CD4-positive, alpha-beta T cell (primary cell): ENCODE measurements at regions not wholly inside any gene's neighbourhood (a gene's known extent, or its start where the extent isn't known, plus 50 kb on each side); places are given as distances from the start of the nearest gene placed in this dataset.

Source experiments
- ATAC-seq: fragments of 200-7000 bp; cut with Tn5 transposase; one replicate; pipeline ENCODE4 v1.10.0; 2022; ENCODE audit warnings: mild to moderate bottlenecking; ENCODE audit not compliant: poor library complexity
- CTCF ChIA-PET: fragments of 350-600 bp; sonication (Branson Sonifier 250); formaldehyde crosslinking; loops from one replicate; lab custom pipeline; 2021; ENCODE audit warnings: antibody characterized with exemption, inconsistent platforms; lab: Charles Lee
- POLR2A ChIA-PET: fragments of 350-600 bp; sonication (Branson Sonifier 250); formaldehyde crosslinking; loops from one replicate; lab custom pipeline; 2021; ENCODE audit warnings: antibody characterized with exemption, inconsistent platforms; lab: Charles Lee
- DNase-seq, 14 experiments: peaks; one replicate each; pipeline ENCODE4 v3.0.0-alpha.2; 2013 to 2020; ENCODE audit warnings: mixed read lengths in 2 of 14
- H3K27ac ChIP-seq, 2 donors: one replicate each; pipeline versions ENCODE4 v1.5.1 to v1.7.0; 2013; ENCODE audit warnings: low read length in 2 of 2, low read depth in 1 of 2, mild to moderate bottlenecking in 1 of 2
- H3K27me3 ChIP-seq, 2 experiments: 1 replicate in 1 of 2; 2 replicates in 1 of 2; pipeline versions ENCODE4 v1.6.1 to v1.7.0; 2013; ENCODE audit warnings: low read length in 2 of 2, control low read depth in 1 of 2, mild to moderate bottlenecking in 1 of 2, moderate library complexity in 1 of 2; ENCODE audit not compliant: insufficient read depth in 2 of 2, control insufficient read depth in 1 of 2
- H3K36me3 ChIP-seq: one replicate; pipeline ENCODE4 v1.6.1; 2013; ENCODE audit warnings: low read length, control low read depth; ENCODE audit not compliant: insufficient read depth
- H3K4me1 ChIP-seq: one replicate; pipeline ENCODE4 v1.6.1; 2013; ENCODE audit warnings: low read length, control low read depth; ENCODE audit not compliant: insufficient read depth
- H3K4me3 ChIP-seq: one replicate; pipeline ENCODE4 v1.5.1; 2013; ENCODE audit warnings: mild to moderate bottlenecking, low read length, moderate library complexity
- H3K9me3 ChIP-seq, 2 experiments: 1 replicate in 1 of 2; 2 replicates in 1 of 2; pipeline versions ENCODE4 v1.6.1 to v1.7.0; 2013; ENCODE audit warnings: low read length in 2 of 2, mild to moderate bottlenecking in 2 of 2, control low read depth in 1 of 2, moderate library complexity in 1 of 2; ENCODE audit not compliant: control insufficient read depth in 1 of 2, insufficient read depth in 1 of 2
- H3K27ac Mint-ChIP-seq: one replicate; pipeline ENCODE4 v1.8.0; 2020; ENCODE audit warnings: mixed read lengths
- H3K27me3 Mint-ChIP-seq: one replicate; pipeline ENCODE4 v1.8.0; 2021; ENCODE audit warnings: mixed read lengths
- H3K36me3 Mint-ChIP-seq: one replicate; pipeline ENCODE4 v1.8.0; 2021; ENCODE audit warnings: low read depth, mixed read lengths
- H3K4me1 Mint-ChIP-seq: one replicate; pipeline ENCODE4 v1.8.0; 2021; ENCODE audit warnings: low read depth, mixed read lengths
- H3K4me3 Mint-ChIP-seq: one replicate; pipeline ENCODE4 v1.8.0; 2020; ENCODE audit warnings: mild to moderate bottlenecking, mixed read lengths
- H3K9me3 Mint-ChIP-seq: one replicate; pipeline ENCODE4 v1.8.0; 2020; ENCODE audit warnings: mixed read lengths
- CTCF ChIP-seq: fragments of 200-600 bp; IDR thresholded peaks from one replicate; pipeline ENCODE4 v1.8.0; 2022; ENCODE audit warnings: antibody characterized with exemption, mild to moderate bottlenecking
- intact Hi-C, 2 experiments: fragments of 100-400 bp; cut with DNase I in 1 of 2; cut with micrococcal nuclease in 1 of 2; formaldehyde crosslinking; loops; one replicate each; pipeline versions ENCODE4 v1.15.1 to v1.9.0; 2023 to 2025; cut with DNase I, micrococcal nuclease

- Mint-ChIP-seq H3K9me3 (no peaks in the 10 kb centered on the region), H3K27me3 (no peaks in the 10 kb centered on the region), H3K36me3 (no peaks in the 10 kb centered on the region), H3K27ac (no peak overlapping the region), H3K4me3 (no peak overlapping the region), H3K4me1 (peaks cover 3% of the 10 kb centered on the region)
- intact Hi-C loops: no loop called here
- Histone ChIP-seq H3K36me3 (no peaks in the 10 kb centered on the region), H3K4me1 (no peaks in the 10 kb centered on the region), H3K4me3 (no peak overlapping the region), H3K9me3 (no peaks in the 10 kb centered on the region), H3K27me3 (no peaks in the 10 kb centered on the region), H3K27ac (no peak overlapping the region)
- no peak for TF ChIP-seq CTCF
- ChIA-PET CTCF (no interaction called here), POLR2A (no interaction called here)
- ATAC-seq: no peak
- no peak for DNase-seq
Measured at GRCh38 chr13:84097148-84097547, 214.9 kb upstream of the SLITRK1 start.

GRCh38 chr13:84096216-84096615 is 213.9 kb upstream of the SLITRK1 start:
- H3K9me3 Mint-ChIP-seq: no peaks in the 10 kb centered on the region
- H3K4me3 Mint-ChIP-seq: no peak overlapping the region
- no peak overlapping the region for H3K4me3 ChIP-seq
- ATAC-seq: no peak
- H3K27ac Mint-ChIP-seq: no peak overlapping the region
- intact Hi-C loops: no loop called here
- H3K4me1 ChIP-seq: no peaks in the 10 kb centered on the region
- no peak overlapping the region for H3K27ac ChIP-seq
- no peaks in the 10 kb centered on the region for H3K36me3 ChIP-seq
- CTCF ChIA-PET: interaction anchor here (1.3 kb wide), 1 partner anchor 9 kb away, joined by 3 read pairs; no protein-coding TSS in a partner anchor
- H3K27me3 Mint-ChIP-seq: no peaks in the 10 kb centered on the region
- no peaks in the 10 kb centered on the region for H3K36me3 Mint-ChIP-seq
- H3K27me3 ChIP-seq: no peaks in the 10 kb centered on the region
- TF ChIP-seq CTCF: no peak
- peaks cover 3% of the 10 kb centered on the region for H3K4me1 Mint-ChIP-seq
- H3K9me3 ChIP-seq: no peaks in the 10 kb centered on the region
- DNase-seq: no peak
- POLR2A ChIA-PET: no interaction called here

- no peaks in the 10 kb centered on the region for H3K27me3 Mint-ChIP-seq
- POLR2A ChIA-PET: no interaction called here
- peaks cover 4 to 16% of the 10 kb centered on the region in 2 experiments for H3K9me3 ChIP-seq
- DNase-seq (no peak), ATAC-seq (no peak)
- intact Hi-C loops: no loop called here
- H3K27me3 ChIP-seq: no peaks in the 10 kb centered on the region
- no peaks in the 10 kb centered on the region for H3K36me3 Mint-ChIP-seq
- no peaks in the 10 kb centered on the region for H3K9me3 Mint-ChIP-seq
- no peak overlapping the region for H3K27ac Mint-ChIP-seq
- no peak overlapping the region for H3K4me3 Mint-ChIP-seq
- no peak for TF ChIP-seq CTCF
- CTCF ChIA-PET: no interaction called here
- no peaks in the 10 kb centered on the region for H3K4me1 Mint-ChIP-seq
- H3K4me1 ChIP-seq: no peaks in the 10 kb centered on the region
- H3K4me3 ChIP-seq: no peak overlapping the region
- H3K27ac ChIP-seq: no peak overlapping the region
- H3K36me3 ChIP-seq: no peaks in the 10 kb centered on the region
Measured at GRCh38 chr13:84088996-84089395, 206.7 kb upstream of the SLITRK1 start.
